ENCODE measurements at regions not wholly inside any gene's neighbourhood (a gene's known extent, or its start where the extent isn't known, plus 50 kb on each side); places are given as distances from the start of the nearest gene placed in this dataset.

DNA sequence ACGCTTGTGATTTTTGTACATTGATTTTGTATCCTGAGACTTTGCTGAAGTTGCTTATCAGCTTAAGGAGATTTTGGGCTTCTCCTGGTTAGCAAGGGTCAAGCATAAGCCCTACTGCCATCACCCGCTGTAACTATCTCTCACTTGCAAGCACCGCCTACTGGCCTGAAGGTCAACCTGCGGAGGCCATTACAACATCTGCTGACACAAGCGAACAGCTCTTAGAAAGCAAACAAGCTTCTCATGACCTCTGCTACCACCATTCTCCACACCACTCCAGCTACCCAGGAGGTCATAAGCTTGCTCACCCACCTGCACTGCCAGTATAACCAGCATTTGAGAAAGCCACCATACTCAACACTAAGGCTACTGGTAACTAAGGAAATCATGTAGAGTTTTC is 288.4 kb upstream of the KIRREL3 start:
- TF ChIP-seq TCF4 (CRISPR knock-in tag; IDR thresholded peaks at IDR 0.05; ENCODE audit: borderline replicate concordance): no peak
- TF ChIP-seq CSDC2 (CRISPR knock-in tag; IDR thresholded peaks at IDR 0.05): no peak
- no peak for TF ChIP-seq TOX (CRISPR knock-in tag; IDR thresholded peaks at IDR 0.05; ENCODE audit: borderline replicate concordance)
- TF ChIP-seq ZNF8 (CRISPR knock-in tag; IDR thresholded peaks at IDR 0.05): no peak
- no peak for TF ChIP-seq ISL1 (CRISPR knock-in tag; IDR thresholded peaks at IDR 0.05)
- no peak for TF ChIP-seq ESRRG (CRISPR knock-in tag; IDR thresholded peaks at IDR 0.05)
- no peak for TF ChIP-seq ZFP30 (CRISPR knock-in tag; IDR thresholded peaks at IDR 0.05)
- TF ChIP-seq ZNF70 (CRISPR knock-in tag; IDR thresholded peaks at IDR 0.05): no peak
- TF ChIP-seq, protein P1, sequence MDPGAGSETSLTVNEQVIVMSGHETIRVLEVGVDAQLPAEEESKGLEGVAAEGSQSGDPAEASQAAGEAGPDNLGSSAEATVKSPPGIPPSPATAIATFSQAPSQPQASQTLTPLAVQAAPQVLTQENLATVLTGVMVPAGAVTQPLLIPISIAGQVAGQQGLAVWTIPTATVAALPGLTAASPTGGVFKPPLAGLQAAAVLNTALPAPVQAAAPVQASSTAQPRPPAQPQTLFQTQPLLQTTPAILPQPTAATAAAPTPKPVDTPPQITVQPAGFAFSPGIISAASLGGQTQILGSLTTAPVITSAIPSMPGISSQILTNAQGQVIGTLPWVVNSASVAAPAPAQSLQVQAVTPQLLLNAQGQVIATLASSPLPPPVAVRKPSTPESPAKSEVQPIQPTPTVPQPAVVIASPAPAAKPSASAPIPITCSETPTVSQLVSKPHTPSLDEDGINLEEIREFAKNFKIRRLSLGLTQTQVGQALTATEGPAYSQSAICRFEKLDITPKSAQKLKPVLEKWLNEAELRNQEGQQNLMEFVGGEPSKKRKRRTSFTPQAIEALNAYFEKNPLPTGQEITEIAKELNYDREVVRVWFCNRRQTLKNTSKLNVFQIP (CRISPR knock-in tag; IDR thresholded peaks at IDR 0.05; ENCODE audit: borderline replicate concordance, low read depth): no peak
- TF ChIP-seq BACH2 (CRISPR knock-in tag; IDR thresholded peaks at IDR 0.05; ENCODE audit: borderline replicate concordance): no peak
- TF ChIP-seq, protein P2, sequence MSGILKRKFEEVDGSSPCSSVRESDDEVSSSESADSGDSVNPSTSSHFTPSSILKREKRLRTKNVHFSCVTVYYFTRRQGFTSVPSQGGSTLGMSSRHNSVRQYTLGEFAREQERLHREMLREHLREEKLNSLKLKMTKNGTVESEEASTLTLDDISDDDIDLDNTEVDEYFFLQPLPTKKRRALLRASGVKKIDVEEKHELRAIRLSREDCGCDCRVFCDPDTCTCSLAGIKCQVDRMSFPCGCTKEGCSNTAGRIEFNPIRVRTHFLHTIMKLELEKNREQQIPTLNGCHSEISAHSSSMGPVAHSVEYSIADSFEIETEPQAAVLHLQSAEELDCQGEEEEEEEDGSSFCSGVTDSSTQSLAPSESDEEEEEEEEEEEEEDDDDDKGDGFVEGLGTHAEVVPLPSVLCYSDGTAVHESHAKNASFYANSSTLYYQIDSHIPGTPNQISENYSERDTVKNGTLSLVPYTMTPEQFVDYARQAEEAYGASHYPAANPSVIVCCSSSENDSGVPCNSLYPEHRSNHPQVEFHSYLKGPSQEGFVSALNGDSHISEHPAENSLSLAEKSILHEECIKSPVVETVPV (CRISPR knock-in tag; IDR thresholded peaks at IDR 0.05): no peak
- no peak for TF ChIP-seq PPARA (CRISPR knock-in tag; IDR thresholded peaks at IDR 0.05; ENCODE audit: borderline replicate concordance)
- TF ChIP-seq ZNF565 (CRISPR knock-in tag; conservative IDR thresholded peaks at IDR 0.05; ENCODE audit: low read depth): no peak
- TF ChIP-seq GLIS3 (CRISPR knock-in tag; IDR thresholded peaks at IDR 0.05): no peak
- TF ChIP-seq SNAI2 (CRISPR knock-in tag; IDR thresholded peaks at IDR 0.05): no peak
- no peak for ATAC-seq

DNA sequence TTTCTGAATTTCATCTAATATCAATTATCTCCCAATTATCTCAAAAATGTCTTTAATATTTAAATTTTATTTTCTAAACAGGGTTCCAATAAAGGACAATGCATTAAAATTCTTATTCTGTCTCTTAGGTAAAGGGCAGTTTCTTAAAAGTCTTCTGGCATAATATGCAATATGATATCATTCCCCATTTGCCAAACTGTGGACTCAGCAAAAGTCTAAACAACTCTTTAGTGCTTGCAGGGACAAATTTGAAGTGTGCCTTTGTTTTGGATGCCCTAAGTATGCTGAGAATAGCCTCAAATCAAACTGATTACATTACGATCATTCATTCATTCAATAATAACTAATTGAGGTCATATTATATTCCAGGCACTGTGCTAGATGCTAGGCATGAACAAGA is 281.0 kb upstream of the KIRREL3 start:
- no peak for ATAC-seq
- no peak for TF ChIP-seq ISL1 (CRISPR knock-in tag; IDR thresholded peaks at IDR 0.05)
- TF ChIP-seq ZC3H10 (CRISPR knock-in tag; IDR thresholded peaks at IDR 0.05): no peak
- TF ChIP-seq ZFP3 (CRISPR knock-in tag; IDR thresholded peaks at IDR 0.05): no peak
- TF ChIP-seq GLIS3 (CRISPR knock-in tag; IDR thresholded peaks at IDR 0.05): no peak
- TF ChIP-seq ARNTL (CRISPR knock-in tag; IDR thresholded peaks at IDR 0.05; ENCODE audit: borderline replicate concordance, low read depth): no peak
- no peak for TF ChIP-seq CSDC2 (CRISPR knock-in tag; IDR thresholded peaks at IDR 0.05)
- no peak for TF ChIP-seq ZFP30 (CRISPR knock-in tag; IDR thresholded peaks at IDR 0.05)
- TF ChIP-seq ESRRG (CRISPR knock-in tag; IDR thresholded peaks at IDR 0.05): no peak
- TF ChIP-seq, protein P3, sequence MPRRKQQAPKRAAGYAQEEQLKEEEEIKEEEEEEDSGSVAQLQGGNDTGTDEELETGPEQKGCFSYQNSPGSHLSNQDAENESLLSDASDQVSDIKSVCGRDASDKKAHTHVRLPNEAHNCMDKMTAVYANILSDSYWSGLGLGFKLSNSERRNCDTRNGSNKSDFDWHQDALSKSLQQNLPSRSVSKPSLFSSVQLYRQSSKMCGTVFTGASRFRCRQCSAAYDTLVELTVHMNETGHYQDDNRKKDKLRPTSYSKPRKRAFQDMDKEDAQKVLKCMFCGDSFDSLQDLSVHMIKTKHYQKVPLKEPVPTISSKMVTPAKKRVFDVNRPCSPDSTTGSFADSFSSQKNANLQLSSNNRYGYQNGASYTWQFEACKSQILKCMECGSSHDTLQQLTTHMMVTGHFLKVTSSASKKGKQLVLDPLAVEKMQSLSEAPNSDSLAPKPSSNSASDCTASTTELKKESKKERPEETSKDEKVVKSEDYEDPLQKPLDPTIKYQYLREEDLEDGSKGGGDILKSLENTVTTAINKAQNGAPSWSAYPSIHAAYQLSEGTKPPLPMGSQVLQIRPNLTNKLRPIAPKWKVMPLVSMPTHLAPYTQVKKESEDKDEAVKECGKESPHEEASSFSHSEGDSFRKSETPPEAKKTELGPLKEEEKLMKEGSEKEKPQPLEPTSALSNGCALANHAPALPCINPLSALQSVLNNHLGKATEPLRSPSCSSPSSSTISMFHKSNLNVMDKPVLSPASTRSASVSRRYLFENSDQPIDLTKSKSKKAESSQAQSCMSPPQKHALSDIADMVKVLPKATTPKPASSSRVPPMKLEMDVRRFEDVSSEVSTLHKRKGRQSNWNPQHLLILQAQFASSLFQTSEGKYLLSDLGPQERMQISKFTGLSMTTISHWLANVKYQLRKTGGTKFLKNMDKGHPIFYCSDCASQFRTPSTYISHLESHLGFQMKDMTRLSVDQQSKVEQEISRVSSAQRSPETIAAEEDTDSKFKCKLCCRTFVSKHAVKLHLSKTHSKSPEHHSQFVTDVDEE (CRISPR knock-in tag; IDR thresholded peaks at IDR 0.05): no peak
- no peak for TF ChIP-seq ZNF70 (CRISPR knock-in tag; IDR thresholded peaks at IDR 0.05)
- no peak for TF ChIP-seq SNAI2 (CRISPR knock-in tag; IDR thresholded peaks at IDR 0.05)
- no peak for TF ChIP-seq TOX (CRISPR knock-in tag; IDR thresholded peaks at IDR 0.05; ENCODE audit: borderline replicate concordance)
- no peak for TF ChIP-seq ZNF565 (CRISPR knock-in tag; conservative IDR thresholded peaks at IDR 0.05; ENCODE audit: low read depth)
- TF ChIP-seq, protein P1 (CRISPR knock-in tag; IDR thresholded peaks at IDR 0.05; ENCODE audit: borderline replicate concordance, low read depth): no peak
- no peak for TF ChIP-seq BACH2 (CRISPR knock-in tag; IDR thresholded peaks at IDR 0.05; ENCODE audit: borderline replicate concordance)
- TF ChIP-seq OSR1 (CRISPR knock-in tag; IDR thresholded peaks at IDR 0.05): no peak
- TF ChIP-seq ZNF8 (CRISPR knock-in tag; IDR thresholded peaks at IDR 0.05): no peak

DNA sequence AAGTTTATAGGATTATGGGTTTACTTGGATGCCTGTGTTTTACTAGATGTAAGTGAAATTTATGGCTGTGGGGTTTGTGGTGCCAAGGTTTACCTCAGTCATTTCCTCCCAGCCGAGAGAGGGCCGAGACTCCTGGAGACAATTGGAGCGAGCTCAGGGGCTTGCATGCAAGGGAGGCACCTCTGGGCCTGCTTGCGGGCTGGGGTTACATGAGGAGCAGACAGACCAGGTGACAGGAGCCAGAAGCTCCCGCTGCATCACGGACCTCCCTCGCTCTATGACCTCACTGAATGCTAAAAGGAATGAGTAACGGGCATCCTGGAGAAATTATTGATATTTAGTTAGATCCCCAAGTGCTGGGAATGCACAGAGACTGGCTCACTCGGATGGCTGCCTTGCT is 275.2 kb upstream of the KIRREL3 start:
- ATAC-seq: no peak
- TF ChIP-seq GLIS3 (CRISPR knock-in tag; IDR thresholded peaks at IDR 0.05): no peak
- no peak for TF ChIP-seq ZFP30 (CRISPR knock-in tag; IDR thresholded peaks at IDR 0.05)
- TF ChIP-seq ISL1 (CRISPR knock-in tag; IDR thresholded peaks at IDR 0.05): no peak
- TF ChIP-seq SNAI2 (CRISPR knock-in tag; IDR thresholded peaks at IDR 0.05): no peak
- TF ChIP-seq OSR1 (CRISPR knock-in tag; IDR thresholded peaks at IDR 0.05): no peak
- TF ChIP-seq ZFP3 (CRISPR knock-in tag; IDR thresholded peaks at IDR 0.05): no peak
- TF ChIP-seq TOX (CRISPR knock-in tag; IDR thresholded peaks at IDR 0.05; ENCODE audit: borderline replicate concordance): no peak
- TF ChIP-seq, protein P4, sequence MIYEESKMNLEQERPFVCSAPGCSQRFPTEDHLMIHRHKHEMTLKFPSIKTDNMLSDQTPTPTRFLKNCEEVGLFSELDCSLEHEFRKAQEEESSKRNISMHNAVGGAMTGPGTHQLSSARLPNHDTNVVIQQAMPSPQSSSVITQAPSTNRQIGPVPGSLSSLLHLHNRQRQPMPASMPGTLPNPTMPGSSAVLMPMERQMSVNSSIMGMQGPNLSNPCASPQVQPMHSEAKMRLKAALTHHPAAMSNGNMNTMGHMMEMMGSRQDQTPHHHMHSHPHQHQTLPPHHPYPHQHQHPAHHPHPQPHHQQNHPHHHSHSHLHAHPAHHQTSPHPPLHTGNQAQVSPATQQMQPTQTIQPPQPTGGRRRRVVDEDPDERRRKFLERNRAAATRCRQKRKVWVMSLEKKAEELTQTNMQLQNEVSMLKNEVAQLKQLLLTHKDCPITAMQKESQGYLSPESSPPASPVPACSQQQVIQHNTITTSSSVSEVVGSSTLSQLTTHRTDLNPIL (CRISPR knock-in tag; IDR thresholded peaks at IDR 0.05; ENCODE audit: low read depth): no peak
- TF ChIP-seq ARNTL (CRISPR knock-in tag; IDR thresholded peaks at IDR 0.05; ENCODE audit: borderline replicate concordance, low read depth): no peak
- TF ChIP-seq, protein P5, sequence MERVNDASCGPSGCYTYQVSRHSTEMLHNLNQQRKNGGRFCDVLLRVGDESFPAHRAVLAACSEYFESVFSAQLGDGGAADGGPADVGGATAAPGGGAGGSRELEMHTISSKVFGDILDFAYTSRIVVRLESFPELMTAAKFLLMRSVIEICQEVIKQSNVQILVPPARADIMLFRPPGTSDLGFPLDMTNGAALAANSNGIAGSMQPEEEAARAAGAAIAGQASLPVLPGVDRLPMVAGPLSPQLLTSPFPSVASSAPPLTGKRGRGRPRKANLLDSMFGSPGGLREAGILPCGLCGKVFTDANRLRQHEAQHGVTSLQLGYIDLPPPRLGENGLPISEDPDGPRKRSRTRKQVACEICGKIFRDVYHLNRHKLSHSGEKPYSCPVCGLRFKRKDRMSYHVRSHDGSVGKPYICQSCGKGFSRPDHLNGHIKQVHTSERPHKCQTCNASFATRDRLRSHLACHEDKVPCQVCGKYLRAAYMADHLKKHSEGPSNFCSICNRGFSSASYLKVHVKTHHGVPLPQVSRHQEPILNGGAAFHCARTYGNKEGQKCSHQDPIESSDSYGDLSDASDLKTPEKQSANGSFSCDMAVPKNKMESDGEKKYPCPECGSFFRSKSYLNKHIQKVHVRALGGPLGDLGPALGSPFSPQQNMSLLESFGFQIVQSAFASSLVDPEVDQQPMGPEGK (CRISPR knock-in tag; IDR thresholded peaks at IDR 0.05; ENCODE audit: borderline replicate concordance): no peak
- TF ChIP-seq PPARA (CRISPR knock-in tag; IDR thresholded peaks at IDR 0.05; ENCODE audit: borderline replicate concordance): no peak
- TF ChIP-seq BACH2 (CRISPR knock-in tag; IDR thresholded peaks at IDR 0.05; ENCODE audit: borderline replicate concordance): no peak
- TF ChIP-seq, protein P1 (CRISPR knock-in tag; IDR thresholded peaks at IDR 0.05; ENCODE audit: borderline replicate concordance, low read depth): no peak
- no peak for TF ChIP-seq CSDC2 (CRISPR knock-in tag; IDR thresholded peaks at IDR 0.05)
- no peak for TF ChIP-seq ZNF565 (CRISPR knock-in tag; conservative IDR thresholded peaks at IDR 0.05; ENCODE audit: low read depth)
- TF ChIP-seq TCF4 (CRISPR knock-in tag; IDR thresholded peaks at IDR 0.05; ENCODE audit: borderline replicate concordance): no peak
- no peak for TF ChIP-seq ESRRG (CRISPR knock-in tag; IDR thresholded peaks at IDR 0.05)
